ENCODE measurements at regions not wholly inside any gene's neighbourhood (a gene's known extent, or its start where the extent isn't known, plus 50 kb on each side); places are given as distances from the start of the nearest gene placed in this dataset.

DNA sequence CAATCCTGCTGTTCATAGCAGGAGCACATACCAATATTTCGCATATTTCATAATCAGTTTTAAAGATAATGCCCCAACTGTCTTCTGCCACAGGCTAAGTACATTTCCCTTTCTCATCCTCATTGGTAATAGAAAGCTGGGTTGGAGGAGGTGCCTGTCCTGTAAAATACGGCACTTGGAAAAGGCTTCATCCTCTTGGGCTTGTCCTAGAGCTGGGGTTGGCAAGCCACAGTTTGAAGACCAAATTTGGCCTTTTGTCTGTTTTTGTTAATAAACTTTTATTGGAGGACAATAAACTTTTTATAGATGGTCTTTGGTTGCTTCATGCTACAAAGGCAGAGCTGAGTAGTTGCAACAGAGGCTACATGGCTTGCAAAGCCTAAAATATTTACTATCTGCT is 997.8 kb upstream of the CDH18 start (continued):
- TF ChIP-seq, protein P1, sequence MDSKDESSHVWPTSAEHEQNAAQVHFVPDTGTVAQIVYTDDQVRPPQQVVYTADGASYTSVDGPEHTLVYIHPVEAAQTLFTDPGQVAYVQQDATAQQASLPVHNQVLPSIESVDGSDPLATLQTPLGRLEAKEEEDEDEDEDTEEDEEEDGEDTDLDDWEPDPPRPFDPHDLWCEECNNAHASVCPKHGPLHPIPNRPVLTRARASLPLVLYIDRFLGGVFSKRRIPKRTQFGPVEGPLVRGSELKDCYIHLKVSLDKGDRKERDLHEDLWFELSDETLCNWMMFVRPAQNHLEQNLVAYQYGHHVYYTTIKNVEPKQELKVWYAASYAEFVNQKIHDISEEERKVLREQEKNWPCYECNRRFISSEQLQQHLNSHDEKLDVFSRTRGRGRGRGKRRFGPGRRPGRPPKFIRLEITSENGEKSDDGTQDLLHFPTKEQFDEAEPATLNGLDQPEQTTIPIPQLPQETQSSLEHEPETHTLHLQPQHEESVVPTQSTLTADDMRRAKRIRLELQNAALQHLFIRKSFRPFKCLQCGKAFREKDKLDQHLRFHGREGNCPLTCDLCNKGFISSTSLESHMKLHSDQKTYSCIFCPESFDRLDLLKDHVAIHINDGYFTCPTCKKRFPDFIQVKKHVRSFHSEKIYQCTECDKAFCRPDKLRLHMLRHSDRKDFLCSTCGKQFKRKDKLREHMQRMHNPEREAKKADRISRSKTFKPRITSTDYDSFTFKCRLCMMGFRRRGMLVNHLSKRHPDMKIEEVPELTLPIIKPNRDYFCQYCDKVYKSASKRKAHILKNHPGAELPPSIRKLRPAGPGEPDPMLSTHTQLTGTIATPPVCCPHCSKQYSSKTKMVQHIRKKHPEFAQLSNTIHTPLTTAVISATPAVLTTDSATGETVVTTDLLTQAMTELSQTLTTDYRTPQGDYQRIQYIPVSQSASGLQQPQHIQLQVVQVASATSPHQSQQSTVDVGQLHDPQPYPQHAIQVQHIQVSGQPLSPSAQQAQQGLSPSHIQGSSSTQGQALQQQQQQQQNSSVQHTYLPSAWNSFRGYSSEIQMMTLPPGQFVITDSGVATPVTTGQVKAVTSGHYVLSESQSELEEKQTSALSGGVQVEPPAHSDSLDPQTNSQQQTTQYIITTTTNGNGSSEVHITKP (tag by site-specific recombination; IDR thresholded peaks at IDR 0.05), result no peak
- TF ChIP-seq ZNF16 (tag by site-specific recombination; IDR thresholded peaks at IDR 0.05; ENCODE audit: low read depth) (no peak), ZNF248 (tag by site-specific recombination; IDR thresholded peaks at IDR 0.05) (no peak), GLIS1 (tag by site-specific recombination; IDR thresholded peaks at IDR 0.05) (no peak), ZXDB (tag by site-specific recombination; IDR thresholded peaks at IDR 0.05) (no peak)

GRCh38 chr5:20974426-20974825 is 986.4 kb upstream of the CDH18 start:
- TF ChIP-seq HOXD13 (CRISPR knock-in tag; IDR thresholded peaks at IDR 0.05; ENCODE audit: borderline replicate concordance) (0 out of 2 replicates have a peak, but pooled peaks have one; percentile 33), TCF7L2 (IDR thresholded peaks at IDR 0.05; ENCODE audit: borderline replicate concordance, low read depth, low read length) (peak; percentile 42; the same call in 1 of the 2 replicates), ZNF837 (tag by site-specific recombination; IDR thresholded peaks at IDR 0.05) (no peak)
- H3K36me3 ChIP-seq (ENCODE audit: control insufficient read depth in 2 of 2, insufficient read depth in 1 of 2, low read length in 2 of 2), result no peaks in the 10 kb centered on the region
- no peak overlapping the region for H3K27ac ChIP-seq (ENCODE audit: extremely low read depth, low read depth, low read length)
- H3K4me1 ChIP-seq (ENCODE audit: control insufficient read depth, insufficient read depth, low read length), result no peaks in the 10 kb centered on the region
- H3K4me3 ChIP-seq (ENCODE audit: low read depth, low read length), result no peak overlapping the region
- H3K9me3 ChIP-seq (ENCODE audit: control insufficient read depth, insufficient read depth, low read depth, low read length), result no peaks in the 10 kb centered on the region
- ChIA-PET CTCF (no interaction called here), POLR2A (no interaction called here)

GRCh38 chr5:20972419-20972925 is 984.5 kb upstream of the CDH18 start:
- TF ChIP-seq SETDB1 (IDR thresholded peaks at IDR 0.05; ENCODE audit: insufficient read length, low read length), result peak; percentile 22
- TF ChIP-seq MYNN (tag by site-specific recombination; IDR thresholded peaks at IDR 0.05; ENCODE audit: borderline replicate concordance), result no peak
- no peak for TF ChIP-seq ZNF658 (tag by site-specific recombination; IDR thresholded peaks at IDR 0.05)
- TF ChIP-seq ZNF830 (tag by site-specific recombination; IDR thresholded peaks at IDR 0.05; ENCODE audit: low read depth), result no peak
- no peak for TF ChIP-seq ZNF664 (tag by site-specific recombination; IDR thresholded peaks at IDR 0.05)
- TF ChIP-seq ZNF16 (tag by site-specific recombination; IDR thresholded peaks at IDR 0.05; ENCODE audit: low read depth), result no peak
- no peak for TF ChIP-seq ZNF223 (tag by site-specific recombination; IDR thresholded peaks at IDR 0.05)
- TF ChIP-seq ZNF133 (tag by site-specific recombination; IDR thresholded peaks at IDR 0.05), result no peak
- H3K4me3 ChIP-seq (ENCODE audit: low read depth, low read length), result peak overlapping the region; percentile 1
- H3K36me3 ChIP-seq (ENCODE audit: control insufficient read depth in 2 of 2, insufficient read depth in 1 of 2, low read length in 2 of 2), result no peaks in the 10 kb centered on the region
- ChIA-PET POLR2A (no interaction called here), CTCF (interaction anchor here (0.6 kb wide), 1 partner anchor 463 kb away, joined by 3 read pairs; no protein-coding TSS in a partner anchor)
- H3K27ac ChIP-seq (ENCODE audit: extremely low read depth, low read depth, low read length), result no peak overlapping the region
- H3K4me1 ChIP-seq (ENCODE audit: control insufficient read depth, insufficient read depth, low read length), result no peaks in the 10 kb centered on the region
- H3K9me3 ChIP-seq (ENCODE audit: control insufficient read depth, insufficient read depth, low read depth, low read length), result no peaks in the 10 kb centered on the region

GRCh38 chr5:20959347-20959746 is 971.3 kb upstream of the CDH18 start:
- Histone ChIP-seq H3K4me3 (ENCODE audit: low read depth, low read length) (no peak overlapping the region), H3K36me3 (ENCODE audit: control insufficient read depth in 2 of 2, insufficient read depth in 1 of 2, low read length in 2 of 2) (no peaks in the 10 kb centered on the region), H3K4me1 (ENCODE audit: control insufficient read depth, insufficient read depth, low read length) (no peaks in the 10 kb centered on the region), H3K9me3 (ENCODE audit: control insufficient read depth, insufficient read depth, low read depth, low read length) (no peaks in the 10 kb centered on the region), H3K27ac (ENCODE audit: extremely low read depth, low read depth, low read length) (no peak overlapping the region)
- TF ChIP-seq, protein P2, sequence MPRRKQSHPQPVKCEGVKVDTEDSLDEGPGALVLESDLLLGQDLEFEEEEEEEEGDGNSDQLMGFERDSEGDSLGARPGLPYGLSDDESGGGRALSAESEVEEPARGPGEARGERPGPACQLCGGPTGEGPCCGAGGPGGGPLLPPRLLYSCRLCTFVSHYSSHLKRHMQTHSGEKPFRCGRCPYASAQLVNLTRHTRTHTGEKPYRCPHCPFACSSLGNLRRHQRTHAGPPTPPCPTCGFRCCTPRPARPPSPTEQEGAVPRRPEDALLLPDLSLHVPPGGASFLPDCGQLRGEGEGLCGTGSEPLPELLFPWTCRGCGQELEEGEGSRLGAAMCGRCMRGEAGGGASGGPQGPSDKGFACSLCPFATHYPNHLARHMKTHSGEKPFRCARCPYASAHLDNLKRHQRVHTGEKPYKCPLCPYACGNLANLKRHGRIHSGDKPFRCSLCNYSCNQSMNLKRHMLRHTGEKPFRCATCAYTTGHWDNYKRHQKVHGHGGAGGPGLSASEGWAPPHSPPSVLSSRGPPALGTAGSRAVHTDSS (tag by site-specific recombination; IDR thresholded peaks at IDR 0.05), result no peak
- no peak for TF ChIP-seq KLF10 (tag by site-specific recombination; IDR thresholded peaks at IDR 0.05)
- TF ChIP-seq ZNF639 (tag by site-specific recombination; IDR thresholded peaks at IDR 0.05), result no peak
- no peak for TF ChIP-seq HOXA7 (CRISPR knock-in tag; IDR thresholded peaks at IDR 0.05; ENCODE audit: borderline replicate concordance)
- TF ChIP-seq ZNF404 (tag by site-specific recombination; IDR thresholded peaks at IDR 0.05), result no peak
- TF ChIP-seq MZF1 (tag by site-specific recombination; IDR thresholded peaks at IDR 0.05; ENCODE audit: borderline replicate concordance), result no peak
- ChIA-PET POLR2A (no interaction called here), CTCF (no interaction called here)
